Panc1 (cell line): ENCODE measurements at regions not wholly inside any gene's neighbourhood (a gene's known extent, or its start where the extent isn't known, plus 50 kb on each side); places are given as distances from the start of the nearest gene placed in this dataset.

Source experiments
- ATAC-seq: fragments of 200-7000 bp; cut with Tn5 transposase; 2 replicates; pipeline ENCODE4 v1.9.1; 2020; ENCODE audit warnings: mild to moderate bottlenecking, moderate library complexity
- BruUV-seq: library from RNA; stranded (reverse); fragments of 400-500 nt; replicated peaks from 2 replicates; lab custom pipeline; 2021; lab: Mats Ljungman, UMichigan
- CTCF ChIA-PET: fragments of 300-600 bp; sonication (Branson Sonifier 250); formaldehyde crosslinking; loops from one replicate; lab custom pipeline; 2022; ENCODE audit warnings: antibody characterized with exemption; lab: Charles Lee
- POLR2A ChIA-PET: fragments of 300-600 bp; sonication (Branson Sonifier 250); formaldehyde crosslinking; loops from one replicate; lab custom pipeline; 2022; ENCODE audit warnings: antibody characterized with exemption; lab: Charles Lee
- DNase-seq: peaks from one replicate; pipeline ENCODE4 v3.0.0-alpha.2; 2010; ENCODE audit warnings: low read depth, low spot score
- H3K27ac ChIP-seq: 2 replicates; pipeline ENCODE4 v1.5.1; 2011; ENCODE audit warnings: mild to moderate bottlenecking, low read length, inconsistent platforms
- H3K27me3 ChIP-seq: fragments of 200-500 bp; sonication (Bioruptor generic); 2 replicates; pipeline ENCODE4 v1.6.0; 2014; ENCODE audit warnings: low read length, inconsistent platforms; ENCODE audit not compliant: control insufficient read depth, insufficient read depth
- H3K36me3 ChIP-seq: fragments of 200-500 bp; sonication (Bioruptor generic); 2 replicates; pipeline ENCODE4 v1.5.1; 2014; ENCODE audit warnings: inconsistent platforms, mild to moderate bottlenecking, low read length, moderate library complexity; ENCODE audit not compliant: control insufficient read depth, insufficient read depth
- H3K4me1 ChIP-seq: 2 replicates; pipeline ENCODE4 v1.5.1; 2011; ENCODE audit warnings: inconsistent platforms, mild to moderate bottlenecking, low read length, moderate library complexity; ENCODE audit not compliant: control insufficient read depth, insufficient read depth
- H3K4me3 ChIP-seq, 2 experiments: 2 replicates each; pipeline ENCODE4 v1.5.1; 2011 to 2012; ENCODE audit warnings: low read depth in 2 of 2, low read length in 2 of 2, mild to moderate bottlenecking in 2 of 2, inconsistent platforms in 1 of 2, moderate library complexity in 1 of 2
- H3K9me3 ChIP-seq: fragments of 200-500 bp; sonication (Bioruptor generic); 2 replicates; pipeline ENCODE4 v1.5.1; 2014; ENCODE audit warnings: low read depth, mild to moderate bottlenecking, inconsistent platforms, low read length, moderate library complexity; ENCODE audit not compliant: control insufficient read depth, insufficient read depth
- CTCF ChIP-seq: fragments of 450-650 bp; IDR thresholded peaks from 2 replicates; pipeline ENCODE4 v1.5.1; 2017; ENCODE audit warnings: mild to moderate bottlenecking
- POLR2AphosphoS5 ChIP-seq: IDR thresholded peaks from 2 replicates; pipeline ENCODE4 v1.6.1; 2012; ENCODE audit warnings: mild to moderate bottlenecking, low read depth, low read length, moderate library complexity
- SIN3A ChIP-seq: IDR thresholded peaks from 2 replicates; pipeline ENCODE4 v1.6.1; 2012; ENCODE audit warnings: low read depth, mild to moderate bottlenecking, low read length, moderate library complexity, borderline replicate concordance; ENCODE audit not compliant: insufficient read depth
- TCF7L2 ChIP-seq: IDR thresholded peaks from 2 replicates; pipeline ENCODE4 v1.6.1; 2011; ENCODE audit warnings: mild to moderate bottlenecking, low read depth, low read length, inconsistent platforms
- in situ Hi-C: cut with HindIII; loops from 2 replicates; pipeline ENCODE4 v1.10.0; 2016; ENCODE audit warnings: low sequenced_read_pairs, low pct_unique_long_range_greater_than_20kb
- intact Hi-C: fragments of 100-400 bp; cut with micrococcal nuclease; formaldehyde crosslinking; loops from one replicate; pipeline ENCODE4 v1.10.0; 2022; ENCODE audit not compliant: unreplicated experiment
- TF ChIP-seq, protein P1 (sequence below), 2 experiments: IDR thresholded peaks; 2 replicates each; pipeline ENCODE4 v1.6.1; 2011 to 2012; ENCODE audit warnings: low read depth in 2 of 2, control low read depth in 1 of 2, low read length in 1 of 2, mild to moderate bottlenecking in 1 of 2, moderate library complexity in 1 of 2; ENCODE audit not compliant: insufficient read depth in 1 of 2

- no TSS peak for BruUV-seq
Observed at GRCh38 chr12:127716166-127716565, 550.8 kb upstream of the TMEM132C start.

DNA sequence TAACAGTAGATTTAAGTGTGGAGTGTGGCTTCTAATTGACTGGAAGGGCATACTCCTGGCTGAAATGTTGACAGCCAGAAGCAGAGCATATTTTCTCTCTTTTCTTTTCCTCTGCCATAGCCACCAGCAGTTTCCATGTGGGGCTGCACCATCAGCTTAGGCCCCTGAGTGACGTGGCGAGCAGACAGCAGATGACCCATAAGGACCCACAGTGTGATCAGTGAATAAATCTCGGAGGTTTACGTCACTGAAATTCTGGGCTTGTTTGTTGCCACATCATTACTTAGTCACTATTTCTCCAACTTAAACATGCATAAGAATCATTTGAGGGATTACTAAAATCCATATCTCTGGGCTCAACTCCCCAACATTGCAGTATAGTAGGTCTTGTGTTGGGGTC lies 549.7 kb upstream of the TMEM132C start:
- no peaks in the 10 kb centered on the region for H3K9me3 ChIP-seq
- H3K4me3 ChIP-seq = no peak overlapping the region
- ATAC-seq (no peak), DNase-seq (no peak)
- ChIA-PET POLR2A (no interaction called here), CTCF (no interaction called here)
- no peaks in the 10 kb centered on the region for H3K4me1 ChIP-seq
- intact Hi-C loops = no loop called here
- no peak for TF ChIP-seq SIN3A
- TF ChIP-seq CTCF = no peak
- no peak for TF ChIP-seq POLR2AphosphoS5
- TF ChIP-seq, protein P1, sequence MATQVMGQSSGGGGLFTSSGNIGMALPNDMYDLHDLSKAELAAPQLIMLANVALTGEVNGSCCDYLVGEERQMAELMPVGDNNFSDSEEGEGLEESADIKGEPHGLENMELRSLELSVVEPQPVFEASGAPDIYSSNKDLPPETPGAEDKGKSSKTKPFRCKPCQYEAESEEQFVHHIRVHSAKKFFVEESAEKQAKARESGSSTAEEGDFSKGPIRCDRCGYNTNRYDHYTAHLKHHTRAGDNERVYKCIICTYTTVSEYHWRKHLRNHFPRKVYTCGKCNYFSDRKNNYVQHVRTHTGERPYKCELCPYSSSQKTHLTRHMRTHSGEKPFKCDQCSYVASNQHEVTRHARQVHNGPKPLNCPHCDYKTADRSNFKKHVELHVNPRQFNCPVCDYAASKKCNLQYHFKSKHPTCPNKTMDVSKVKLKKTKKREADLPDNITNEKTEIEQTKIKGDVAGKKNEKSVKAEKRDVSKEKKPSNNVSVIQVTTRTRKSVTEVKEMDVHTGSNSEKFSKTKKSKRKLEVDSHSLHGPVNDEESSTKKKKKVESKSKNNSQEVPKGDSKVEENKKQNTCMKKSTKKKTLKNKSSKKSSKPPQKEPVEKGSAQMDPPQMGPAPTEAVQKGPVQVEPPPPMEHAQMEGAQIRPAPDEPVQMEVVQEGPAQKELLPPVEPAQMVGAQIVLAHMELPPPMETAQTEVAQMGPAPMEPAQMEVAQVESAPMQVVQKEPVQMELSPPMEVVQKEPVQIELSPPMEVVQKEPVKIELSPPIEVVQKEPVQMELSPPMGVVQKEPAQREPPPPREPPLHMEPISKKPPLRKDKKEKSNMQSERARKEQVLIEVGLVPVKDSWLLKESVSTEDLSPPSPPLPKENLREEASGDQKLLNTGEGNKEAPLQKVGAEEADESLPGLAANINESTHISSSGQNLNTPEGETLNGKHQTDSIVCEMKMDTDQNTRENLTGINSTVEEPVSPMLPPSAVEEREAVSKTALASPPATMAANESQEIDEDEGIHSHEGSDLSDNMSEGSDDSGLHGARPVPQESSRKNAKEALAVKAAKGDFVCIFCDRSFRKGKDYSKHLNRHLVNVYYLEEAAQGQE (IDR thresholded peaks at IDR 0.05; ENCODE audit: insufficient read depth in 1 of 2, low read depth in 2 of 2, low read length in 1 of 2) = no peak
- TF ChIP-seq TCF7L2 = no peak
- no peaks in the 10 kb centered on the region for H3K27me3 ChIP-seq
- no peaks in the 10 kb centered on the region for H3K36me3 ChIP-seq
- in situ Hi-C loops = no loop called here
- H3K27ac ChIP-seq = no peak overlapping the region
- no TSS peak for BruUV-seq

More at GRCh38 chr12:127716166-127716565, 550.8 kb upstream of the TMEM132C start:
- Histone ChIP-seq H3K9me3 (no peaks in the 10 kb centered on the region), H3K36me3 (no peaks in the 10 kb centered on the region), H3K4me1 (no peaks in the 10 kb centered on the region), H3K27me3 (no peaks in the 10 kb centered on the region), H3K4me3 (no peak overlapping the region), H3K27ac (no peak overlapping the region)
- no peak for TF ChIP-seq CTCF
- TF ChIP-seq POLR2AphosphoS5 = no peak
- no peak for TF ChIP-seq SIN3A
- no peak for DNase-seq
- ATAC-seq = no peak
- POLR2A ChIA-PET = no interaction called here
- in situ Hi-C loops (no loop called here), intact Hi-C loops (no loop called here)
- CTCF ChIA-PET = no interaction called here

DNA sequence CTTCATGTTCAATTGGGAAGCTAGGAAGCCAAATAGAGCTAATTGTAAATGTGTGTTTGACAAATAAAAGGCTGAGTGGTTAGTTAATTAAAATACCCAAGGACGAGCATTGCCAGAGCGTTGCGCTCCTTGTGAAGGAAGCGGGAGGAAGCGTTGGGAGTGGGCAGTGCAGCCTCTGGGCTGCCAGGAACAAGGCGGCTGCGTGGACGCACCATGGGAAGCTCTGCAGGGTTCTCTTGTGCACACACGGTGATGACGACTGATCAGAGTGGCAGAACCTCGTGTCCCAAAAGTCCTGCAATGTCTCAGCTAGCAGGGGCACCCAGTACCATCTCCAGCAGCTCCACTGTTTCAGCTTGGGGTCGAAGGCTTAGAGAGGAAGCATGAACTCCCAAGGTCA lies 546.6 kb upstream of the TMEM132C start:
- ChIA-PET CTCF (no interaction called here), POLR2A (no interaction called here)
- H3K9me3 ChIP-seq = no peaks in the 10 kb centered on the region
- no peaks in the 10 kb centered on the region for H3K27me3 ChIP-seq
- in situ Hi-C loops = no loop called here
- H3K27ac ChIP-seq = no peak overlapping the region
- no peak overlapping the region for H3K4me3 ChIP-seq
- no peaks in the 10 kb centered on the region for H3K36me3 ChIP-seq
- intact Hi-C loops = no loop called here
- no peaks in the 10 kb centered on the region for H3K4me1 ChIP-seq
- ATAC-seq (no peak), DNase-seq (no peak)
- BruUV-seq = no TSS peak
- no peak for TF ChIP-seq TCF7L2
- TF ChIP-seq SIN3A = no peak
- TF ChIP-seq CTCF = no peak
